Tibial nerve (tissue), 3 donors: ENCODE measurements at regions not wholly inside any gene's neighbourhood (a gene's known extent, or its start where the extent isn't known, plus 50 kb on each side); places are given as distances from the start of the nearest gene placed in this dataset.

Experiments
- POLR2A ChIP-seq, 2 donors: fragments of 450-650 bp; IDR thresholded peaks; one replicate each; pipeline ENCODE4 v1.6.1; 2017; ENCODE audit warnings: antibody characterized with exemption in 2 of 2, mild to moderate bottlenecking in 2 of 2, moderate library complexity in 2 of 2
- TF ChIP-seq, protein P1 (sequence below), 5 experiments: fragments of 200-600 bp in 3 of 5; fragments of 450-650 bp in 2 of 5; sonication (generic) in 3 of 5; IDR thresholded peaks; one replicate each; pipeline ENCODE4 v1.5.1; 2016 to 2019; ENCODE audit warnings: antibody characterized with exemption in 5 of 5, mild to moderate bottlenecking in 3 of 5, moderate library complexity in 2 of 5

DNA sequence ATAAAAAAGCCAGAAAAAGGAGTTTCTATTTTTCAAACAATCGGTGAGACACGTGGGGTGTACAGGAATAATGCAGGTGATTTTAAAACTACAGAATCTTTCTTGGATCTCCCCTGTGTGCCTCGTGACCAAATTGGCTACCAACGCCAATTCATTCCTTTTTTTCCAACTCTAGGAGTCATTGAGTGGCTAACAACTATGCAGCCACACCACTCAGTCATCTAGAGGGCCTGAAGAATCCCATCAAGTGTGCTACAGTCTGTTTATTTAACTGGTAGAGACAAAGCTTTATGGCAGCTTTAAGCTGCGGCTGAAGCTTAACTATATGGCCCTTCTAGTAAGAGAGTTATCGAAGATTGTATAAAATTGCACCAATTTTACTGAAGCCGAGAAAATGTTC lies 113.1 kb upstream of the NIPBL start:
- TF ChIP-seq, protein P1, sequence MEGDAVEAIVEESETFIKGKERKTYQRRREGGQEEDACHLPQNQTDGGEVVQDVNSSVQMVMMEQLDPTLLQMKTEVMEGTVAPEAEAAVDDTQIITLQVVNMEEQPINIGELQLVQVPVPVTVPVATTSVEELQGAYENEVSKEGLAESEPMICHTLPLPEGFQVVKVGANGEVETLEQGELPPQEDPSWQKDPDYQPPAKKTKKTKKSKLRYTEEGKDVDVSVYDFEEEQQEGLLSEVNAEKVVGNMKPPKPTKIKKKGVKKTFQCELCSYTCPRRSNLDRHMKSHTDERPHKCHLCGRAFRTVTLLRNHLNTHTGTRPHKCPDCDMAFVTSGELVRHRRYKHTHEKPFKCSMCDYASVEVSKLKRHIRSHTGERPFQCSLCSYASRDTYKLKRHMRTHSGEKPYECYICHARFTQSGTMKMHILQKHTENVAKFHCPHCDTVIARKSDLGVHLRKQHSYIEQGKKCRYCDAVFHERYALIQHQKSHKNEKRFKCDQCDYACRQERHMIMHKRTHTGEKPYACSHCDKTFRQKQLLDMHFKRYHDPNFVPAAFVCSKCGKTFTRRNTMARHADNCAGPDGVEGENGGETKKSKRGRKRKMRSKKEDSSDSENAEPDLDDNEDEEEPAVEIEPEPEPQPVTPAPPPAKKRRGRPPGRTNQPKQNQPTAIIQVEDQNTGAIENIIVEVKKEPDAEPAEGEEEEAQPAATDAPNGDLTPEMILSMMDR (IDR thresholded peaks at IDR 0.05), result no peak
- no peak for TF ChIP-seq POLR2A (IDR thresholded peaks at IDR 0.05)
